ENCODE measurements at regions not wholly inside any gene's neighbourhood (a gene's known extent, or its start where the extent isn't known, plus 50 kb on each side); places are given as distances from the start of the nearest gene placed in this dataset.

DNA sequence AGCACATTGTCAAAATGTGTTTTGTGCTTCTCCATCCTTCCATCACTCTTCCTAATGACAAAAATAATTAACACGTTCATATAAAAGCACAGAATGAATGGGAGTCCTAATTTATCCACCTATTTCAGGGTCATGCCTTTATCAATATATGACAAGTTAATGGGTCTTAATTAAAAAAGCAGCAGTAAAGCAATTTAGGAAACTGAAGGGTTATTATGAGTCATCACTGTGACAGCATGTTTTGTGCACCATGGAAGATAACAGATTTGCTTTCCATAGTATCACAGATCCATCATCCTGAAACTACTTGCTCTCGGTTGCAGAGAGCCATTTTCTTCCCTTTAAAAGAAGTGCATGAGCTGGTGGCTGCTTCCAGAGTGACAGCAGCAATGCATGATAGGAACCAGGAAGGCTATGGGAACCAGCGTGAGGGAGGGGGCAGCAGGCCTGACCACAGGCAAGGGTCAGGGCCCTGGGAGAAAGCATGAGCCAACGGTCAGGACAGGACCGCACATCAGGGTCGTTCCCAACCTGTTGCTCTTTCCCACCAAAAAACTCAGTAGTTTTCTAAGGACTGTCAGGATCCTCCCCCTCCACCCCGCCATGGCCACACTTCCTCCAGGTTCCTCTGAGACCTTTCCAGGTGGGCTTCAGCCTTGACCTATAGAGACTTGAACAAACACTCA lies 784.1 kb downstream of the UQCRFS1 start:
- ATAC-seq: no peak
- in situ Hi-C loops (cut with MboI; ENCODE audit: low sequenced_read_pairs in 4 of 4): no loop called here
- Histone ChIP-seq H3K27me3 (peaks cover 0 to 11% (median 0%) of the 10 kb centered on the region in 3 donors), H3K36me3 (no peaks in the 10 kb centered on the region), H3K9me3 (no peaks in the 10 kb centered on the region), H3K4me3 (no peak overlapping the region), H3K4me1 (no peaks in the 10 kb centered on the region), H3K27ac (no peak overlapping the region)
- intact Hi-C loops (cut with DNase I; ENCODE audit: low total_unique reads): no loop called here
- no peak for TF ChIP-seq POLR2A (IDR thresholded peaks at IDR 0.05)
- TF ChIP-seq, protein P1, sequence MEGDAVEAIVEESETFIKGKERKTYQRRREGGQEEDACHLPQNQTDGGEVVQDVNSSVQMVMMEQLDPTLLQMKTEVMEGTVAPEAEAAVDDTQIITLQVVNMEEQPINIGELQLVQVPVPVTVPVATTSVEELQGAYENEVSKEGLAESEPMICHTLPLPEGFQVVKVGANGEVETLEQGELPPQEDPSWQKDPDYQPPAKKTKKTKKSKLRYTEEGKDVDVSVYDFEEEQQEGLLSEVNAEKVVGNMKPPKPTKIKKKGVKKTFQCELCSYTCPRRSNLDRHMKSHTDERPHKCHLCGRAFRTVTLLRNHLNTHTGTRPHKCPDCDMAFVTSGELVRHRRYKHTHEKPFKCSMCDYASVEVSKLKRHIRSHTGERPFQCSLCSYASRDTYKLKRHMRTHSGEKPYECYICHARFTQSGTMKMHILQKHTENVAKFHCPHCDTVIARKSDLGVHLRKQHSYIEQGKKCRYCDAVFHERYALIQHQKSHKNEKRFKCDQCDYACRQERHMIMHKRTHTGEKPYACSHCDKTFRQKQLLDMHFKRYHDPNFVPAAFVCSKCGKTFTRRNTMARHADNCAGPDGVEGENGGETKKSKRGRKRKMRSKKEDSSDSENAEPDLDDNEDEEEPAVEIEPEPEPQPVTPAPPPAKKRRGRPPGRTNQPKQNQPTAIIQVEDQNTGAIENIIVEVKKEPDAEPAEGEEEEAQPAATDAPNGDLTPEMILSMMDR (IDR thresholded peaks at IDR 0.05 in 4 of 5, conservative IDR thresholded peaks at IDR 0.05 in 1 of 5): no peak
- no peak for DNase-seq

DNA sequence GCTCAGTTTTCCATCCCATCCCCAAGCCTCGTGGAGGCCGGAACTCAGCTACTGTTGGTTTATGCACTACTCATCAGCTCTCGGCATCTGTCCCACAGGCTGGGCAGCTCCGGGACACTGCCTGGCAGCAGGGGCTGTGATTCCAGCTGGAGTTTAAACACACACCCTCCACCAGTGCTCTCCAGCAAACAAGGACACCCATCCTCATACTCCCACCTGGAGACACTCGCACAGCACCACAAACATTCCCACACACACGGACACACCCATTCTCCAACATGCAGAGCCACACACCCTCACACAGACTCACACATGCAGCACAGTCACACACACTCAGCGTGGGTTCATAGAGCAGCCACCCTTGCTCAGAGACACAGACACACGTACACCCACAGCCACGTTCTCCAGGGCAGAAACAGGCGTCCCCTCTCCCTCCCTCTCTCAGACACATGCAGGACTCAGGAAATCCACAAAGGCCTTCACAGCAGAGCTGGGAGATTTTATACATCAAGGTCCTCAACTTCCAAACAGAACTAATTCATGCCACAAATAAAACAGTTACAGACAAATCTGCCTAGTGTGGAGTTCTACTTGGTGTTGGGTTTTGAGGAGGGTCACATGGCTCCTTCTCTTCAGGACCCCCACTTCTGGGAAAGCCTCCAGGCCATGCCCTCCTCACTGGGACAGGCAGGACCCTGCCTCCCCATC lies 785.4 kb downstream of the UQCRFS1 start:
- intact Hi-C loops (cut with DNase I; ENCODE audit: low total_unique reads) (no loop called here), in situ Hi-C loops (cut with MboI; ENCODE audit: low sequenced_read_pairs in 4 of 4) (no loop called here)
- Histone ChIP-seq H3K9me3 (no peaks in the 10 kb centered on the region), H3K36me3 (no peaks in the 10 kb centered on the region), H3K27me3 (peaks cover 0 to 15% (median 2%) of the 10 kb centered on the region in 3 donors), H3K27ac (no peak overlapping the region), H3K4me1 (no peaks in the 10 kb centered on the region), H3K4me3 (no peak overlapping the region)
- no peak for TF ChIP-seq POLR2A (IDR thresholded peaks at IDR 0.05)
- TF ChIP-seq, protein P1 (IDR thresholded peaks at IDR 0.05 in 4 of 5, conservative IDR thresholded peaks at IDR 0.05 in 1 of 5): no peak
- ATAC-seq (no peak), DNase-seq (no peak)

DNA sequence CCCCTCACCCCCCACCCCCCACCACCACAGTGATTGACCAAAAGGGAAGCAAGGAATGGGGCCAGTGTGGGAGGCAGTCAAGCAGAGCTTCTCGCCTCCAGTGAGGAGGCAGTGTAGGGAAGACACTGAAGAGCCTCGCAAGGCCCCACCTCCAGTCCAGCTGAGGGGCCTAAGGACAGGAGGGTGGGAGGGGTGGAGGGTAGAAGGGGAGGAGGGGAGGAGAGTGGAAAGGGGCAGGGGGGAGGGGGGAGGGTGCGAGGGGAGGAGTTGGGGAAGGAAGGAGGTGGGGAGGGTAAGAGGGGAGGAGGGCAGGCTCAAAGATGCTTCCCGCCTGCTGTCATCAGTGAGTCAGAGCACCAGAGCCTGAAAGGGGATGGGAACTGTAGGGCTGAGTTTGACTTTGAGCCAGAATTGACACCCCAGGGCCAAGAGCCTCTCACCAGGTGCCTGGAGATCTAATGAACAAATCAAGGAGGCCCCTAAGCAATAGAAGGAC lies 786.2 kb downstream of the UQCRFS1 start:
- TF ChIP-seq, protein P1 (IDR thresholded peaks at IDR 0.05 in 4 of 5, conservative IDR thresholded peaks at IDR 0.05 in 1 of 5): no peak
- TF ChIP-seq POLR2A (IDR thresholded peaks at IDR 0.05): no peak
- in situ Hi-C loops (cut with MboI; ENCODE audit: low sequenced_read_pairs in 4 of 4): no loop called here
- ATAC-seq: no peak

DNA sequence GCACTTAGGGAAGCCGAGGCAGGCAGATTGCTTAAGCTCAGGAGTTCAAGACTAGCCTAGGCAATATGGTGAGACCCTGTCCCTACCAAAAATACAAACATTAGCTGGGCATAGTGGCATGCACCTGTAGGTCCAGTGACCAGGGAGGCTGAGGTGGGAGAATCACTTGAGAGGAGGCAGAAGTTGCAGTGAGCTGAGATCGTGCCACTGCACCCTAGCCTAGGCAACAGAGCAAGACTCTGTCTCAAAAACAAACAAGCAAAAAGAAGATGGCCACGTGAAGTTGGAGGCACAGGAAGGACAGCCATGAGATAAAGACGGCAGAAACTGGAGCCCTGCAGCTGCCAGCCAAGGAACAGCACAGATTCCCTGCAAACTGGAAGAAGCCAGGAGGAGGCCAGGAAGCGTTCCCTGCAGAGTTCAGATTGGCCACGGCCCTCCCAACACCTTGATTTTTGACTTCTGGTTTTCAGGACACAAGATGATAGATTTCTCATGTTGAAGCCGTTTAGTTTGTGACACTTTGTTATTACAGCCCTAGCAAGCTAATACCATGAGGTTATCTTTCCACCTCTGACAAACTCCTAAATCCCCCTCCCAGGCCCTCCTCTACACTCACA lies 786.7 kb downstream of the UQCRFS1 start:
- H3K36me3 ChIP-seq: no peaks in the 10 kb centered on the region
- DNase-seq (no peak), ATAC-seq (no peak)
- no peaks in the 10 kb centered on the region for H3K9me3 ChIP-seq
- no peaks in the 10 kb centered on the region for H3K4me1 ChIP-seq
- H3K27me3 ChIP-seq: peaks cover 0 to 15% (median 2%) of the 10 kb centered on the region in 3 donors
- no peak overlapping the region for H3K27ac ChIP-seq
- TF ChIP-seq POLR2A (IDR thresholded peaks at IDR 0.05): no peak
- TF ChIP-seq, protein P1 (IDR thresholded peaks at IDR 0.05 in 4 of 5, conservative IDR thresholded peaks at IDR 0.05 in 1 of 5): no peak
- H3K4me3 ChIP-seq: no peak overlapping the region
- in situ Hi-C loops (cut with MboI; ENCODE audit: low sequenced_read_pairs in 4 of 4) (no loop called here), intact Hi-C loops (cut with DNase I; ENCODE audit: low total_unique reads) (no loop called here)

More for the DNA sequence above, 786.2 kb downstream of the UQCRFS1 start:
- Histone ChIP-seq H3K4me1 (no peaks in the 10 kb centered on the region), H3K9me3 (no peaks in the 10 kb centered on the region), H3K36me3 (no peaks in the 10 kb centered on the region), H3K27ac (no peak overlapping the region), H3K4me3 (no peak overlapping the region), H3K27me3 (peaks cover 0 to 15% (median 2%) of the 10 kb centered on the region in 3 donors)
- intact Hi-C loops (cut with DNase I; ENCODE audit: low total_unique reads): no loop called here
- no peak for DNase-seq

Data from gastrocnemius medialis (tissue), 4 donors.